ENCODE measurements at regions not wholly inside any gene's neighbourhood (a gene's known extent, or its start where the extent isn't known, plus 50 kb on each side); places are given as distances from the start of the nearest gene placed in this dataset.

GRCh38 chr1:102071451-102071850 lies 74.7 kb upstream of the OLFM3 start:
- no peaks in the 10 kb centered on the region for H3K27me3 ChIP-seq (ENCODE audit: insufficient read depth, poor library complexity, severe bottlenecking)
- TF ChIP-seq GABPA (IDR thresholded peaks at IDR 0.05; ENCODE audit: low read depth) (no peak), SPI1 (IDR thresholded peaks at IDR 0.05; ENCODE audit: borderline replicate concordance, low read depth) (no peak), REST (IDR thresholded peaks at IDR 0.05; ENCODE audit: insufficient replicate concordance, low read depth) (no peak), POLR2AphosphoS5 (IDR thresholded peaks at IDR 0.05; ENCODE audit: low read depth) (no peak), CTCF (IDR thresholded peaks at IDR 0.05; ENCODE audit: insufficient read depth, low read length) (no peak)
- no peak overlapping the region for H3K4me3 ChIP-seq (replicated peaks; ENCODE audit: insufficient read depth, low read length)
- H3K27ac ChIP-seq (replicated peaks): no peak overlapping the region
- DNase-seq (ENCODE audit: low read depth in 1 of 2, low spot score in 1 of 2): no peak

- no peak for DNase-seq (ENCODE audit: low read depth in 1 of 2, low spot score in 1 of 2)
- TF ChIP-seq CTCF (IDR thresholded peaks at IDR 0.05; ENCODE audit: insufficient read depth, low read length) (no peak), POLR2AphosphoS5 (IDR thresholded peaks at IDR 0.05; ENCODE audit: low read depth) (no peak)
Observed at GRCh38 chr1:102050556-102050955, 53.8 kb upstream of the OLFM3 start.

GRCh38 chr1:102047724-102048123 lies 51.0 kb upstream of the OLFM3 start:
- no peak overlapping the region for H3K27ac ChIP-seq (replicated peaks)
- no peak overlapping the region for H3K4me3 ChIP-seq (replicated peaks; ENCODE audit: insufficient read depth, low read length)
- no peak for DNase-seq (ENCODE audit: low read depth in 1 of 2, low spot score in 1 of 2)
- H3K27me3 ChIP-seq (ENCODE audit: insufficient read depth, poor library complexity, severe bottlenecking): no peaks in the 10 kb centered on the region
- TF ChIP-seq POLR2AphosphoS5 (IDR thresholded peaks at IDR 0.05; ENCODE audit: low read depth) (no peak), REST (IDR thresholded peaks at IDR 0.05; ENCODE audit: insufficient replicate concordance, low read depth) (no peak)

More at GRCh38 chr1:102050556-102050955, 53.8 kb upstream of the OLFM3 start:
- Histone ChIP-seq H3K4me3 (replicated peaks; ENCODE audit: insufficient read depth, low read length) (no peak overlapping the region), H3K27me3 (ENCODE audit: insufficient read depth, poor library complexity, severe bottlenecking) (no peaks in the 10 kb centered on the region), H3K27ac (replicated peaks) (no peak overlapping the region)
